NCI-H2029 treated with DMSO at 0.1 percent for 48 hours (cell line): ENCODE measurements at regions not wholly inside any gene's neighbourhood (a gene's known extent, or its start where the extent isn't known, plus 50 kb on each side); places are given as distances from the start of the nearest gene placed in this dataset.

Experiments
- DNase-seq: peaks from one replicate; lab custom pipeline; 2025; lab: John Stamatoyannopoulos, UW

- DNase-seq: no peak
Observed at GRCh38 chr5:82850393-82850792, 226.8 kb downstream of the TMEM167A start.

- DNase-seq: no peak
Observed at GRCh38 chr5:82849885-82850284, 227.3 kb downstream of the TMEM167A start.

GRCh38 chr5:82847562-82847961, 229.6 kb downstream of the TMEM167A start:
- DNase-seq: no peak

- DNase-seq: no peak
Observed at GRCh38 chr5:82839881-82840280, 237.3 kb downstream of the TMEM167A start.

GRCh38 chr5:82835488-82835887, 241.7 kb downstream of the TMEM167A start:
- no peak for DNase-seq

- DNase-seq: no peak
Observed at GRCh38 chr5:82834151-82834550, 243.0 kb downstream of the TMEM167A start.

GRCh38 chr5:82833277-82833676, 243.9 kb downstream of the TMEM167A start:
- no peak for DNase-seq

- no peak for DNase-seq
Observed at GRCh38 chr5:82832445-82832844, 244.7 kb downstream of the TMEM167A start.

GRCh38 chr5:82828211-82828610, 249.0 kb downstream of the TMEM167A start:
- no peak for DNase-seq

- no peak for DNase-seq
Observed at GRCh38 chr5:82827651-82828050, 249.5 kb downstream of the TMEM167A start.

GRCh38 chr5:82822634-82822927, 254.6 kb downstream of the TMEM167A start:
- DNase-seq: no peak

GRCh38 chr5:82821846-82822633, 255.2 kb downstream of the TMEM167A start:
- DNase-seq: no peak

GRCh38 chr5:82820961-82821845, 256.0 kb downstream of the TMEM167A start:
- no peak for DNase-seq

- DNase-seq: no peak
Observed at GRCh38 chr5:82820188-82820587, 257.0 kb downstream of the TMEM167A start.

GRCh38 chr5:82817897-82818676, 259.1 kb downstream of the TMEM167A start:
- no peak for DNase-seq

GRCh38 chr5:82816926-82817325, 260.3 kb downstream of the TMEM167A start:
- DNase-seq: no peak

- no peak for DNase-seq
Observed at GRCh38 chr5:82815871-82816270, 261.3 kb downstream of the TMEM167A start.

- DNase-seq: no peak
Observed at GRCh38 chr5:82813861-82814260, 263.3 kb downstream of the TMEM167A start.

- DNase-seq: no peak
Observed at GRCh38 chr5:82812575-82812974, 264.6 kb downstream of the TMEM167A start.

GRCh38 chr5:82811490-82811889, 265.7 kb downstream of the TMEM167A start:
- DNase-seq: no peak

GRCh38 chr5:82809420-82810143, 267.6 kb downstream of the TMEM167A start:
- no peak for DNase-seq

GRCh38 chr5:82808960-82809359, 268.2 kb downstream of the TMEM167A start:
- no peak for DNase-seq
